ENCODE measurements at regions not wholly inside any gene's neighbourhood (a gene's known extent, or its start where the extent isn't known, plus 50 kb on each side); places are given as distances from the start of the nearest gene placed in this dataset.

DNA sequence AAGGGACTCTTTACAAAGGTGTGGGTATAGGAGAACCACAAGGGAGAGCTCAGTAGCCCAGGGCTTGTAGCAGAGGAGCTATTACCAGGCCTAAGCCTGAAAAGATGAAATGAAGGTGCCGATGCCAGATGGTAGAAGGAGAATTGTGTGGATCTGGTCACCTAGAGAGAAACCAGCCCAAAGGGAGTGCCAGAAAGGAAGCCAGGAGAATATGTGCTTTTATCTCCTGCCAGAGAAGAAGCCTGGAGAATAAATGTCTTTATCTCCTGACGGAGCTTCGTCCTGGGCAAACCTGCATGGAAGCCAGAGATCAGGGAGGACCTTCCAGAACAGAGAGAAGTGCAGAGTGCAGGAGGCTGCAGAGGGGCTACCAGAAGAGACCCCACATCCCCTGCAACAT is 142.6 kb downstream of the MED10 start:
- no peak for TF ChIP-seq YY1 (IDR thresholded peaks at IDR 0.05; ENCODE audit: low read depth)
- no peak for TF ChIP-seq EP300 (IDR thresholded peaks at IDR 0.05; ENCODE audit: borderline replicate concordance)
